ENCODE measurements at regions not wholly inside any gene's neighbourhood (a gene's known extent, or its start where the extent isn't known, plus 50 kb on each side); places are given as distances from the start of the nearest gene placed in this dataset.

- DNase-seq (ENCODE audit: low spot score), result peak; percentile 83
Measured at GRCh38 chr14:58697930-58698642, 60.3 kb downstream of the DACT1 start.

GRCh38 chr14:58699681-58700205 is 62.0 kb downstream of the DACT1 start:
- no peak for DNase-seq (ENCODE audit: low spot score)

- DNase-seq (ENCODE audit: low spot score), result peak; percentile 92
Measured at GRCh38 chr14:58701156-58701555, 63.4 kb downstream of the DACT1 start.

GRCh38 chr14:58701604-58702003 is 63.8 kb downstream of the DACT1 start:
- DNase-seq (ENCODE audit: low spot score), result peak; percentile 32

GRCh38 chr14:58702441-58703160 is 64.8 kb downstream of the DACT1 start:
- peak; percentile 31 for DNase-seq (ENCODE audit: low spot score)

- no peak for DNase-seq (ENCODE audit: low spot score)
Measured at GRCh38 chr14:58703161-58703506, 65.4 kb downstream of the DACT1 start.

- no peak for DNase-seq (ENCODE audit: low spot score)
Measured at GRCh38 chr14:58705066-58705465, 67.3 kb downstream of the DACT1 start.

- DNase-seq (ENCODE audit: low spot score), result no peak
Measured at GRCh38 chr14:58707949-58708348, 70.2 kb downstream of the DACT1 start.

- DNase-seq (ENCODE audit: low spot score), result no peak
Measured at GRCh38 chr14:58709949-58710348, 72.2 kb downstream of the DACT1 start.

GRCh38 chr14:58711382-58711781 is 73.6 kb downstream of the DACT1 start:
- no peak for DNase-seq (ENCODE audit: low spot score)

- DNase-seq (ENCODE audit: low spot score), result no peak
Measured at GRCh38 chr14:58712357-58712756, 74.6 kb downstream of the DACT1 start.

GRCh38 chr14:58713677-58714076 is 75.9 kb downstream of the DACT1 start:
- no peak for DNase-seq (ENCODE audit: low spot score)

- DNase-seq (ENCODE audit: low spot score), result no peak
Measured at GRCh38 chr14:58716706-58717105, 78.9 kb downstream of the DACT1 start.

GRCh38 chr14:58717211-58717610 is 79.4 kb downstream of the DACT1 start:
- no peak for DNase-seq (ENCODE audit: low spot score)

GRCh38 chr14:58717813-58718212 is 80.1 kb downstream of the DACT1 start:
- no peak for DNase-seq (ENCODE audit: low spot score)

- DNase-seq (ENCODE audit: low spot score), result no peak
Measured at GRCh38 chr14:58718226-58719205, 80.8 kb downstream of the DACT1 start.

GRCh38 chr14:58721723-58722122 is 84.0 kb downstream of the DACT1 start:
- DNase-seq (ENCODE audit: low spot score), result peak; percentile 28

- no peak for DNase-seq (ENCODE audit: low spot score)
Measured at GRCh38 chr14:58722441-58722840, 84.7 kb downstream of the DACT1 start.

GRCh38 chr14:58724206-58724605 is 86.4 kb downstream of the DACT1 start:
- no peak for DNase-seq (ENCODE audit: low spot score)

GRCh38 chr14:58724702-58725101 is 86.9 kb downstream of the DACT1 start:
- no peak for DNase-seq (ENCODE audit: low spot score)

GRCh38 chr14:58725226-58725625 is 87.5 kb downstream of the DACT1 start:
- no peak for DNase-seq (ENCODE audit: low spot score)

GRCh38 chr14:58725871-58726270 is 88.1 kb downstream of the DACT1 start:
- DNase-seq (ENCODE audit: low spot score), result no peak
